Stomach (tissue), 8 donors: ENCODE measurements at regions not wholly inside any gene's neighbourhood (a gene's known extent, or its start where the extent isn't known, plus 50 kb on each side); places are given as distances from the start of the nearest gene placed in this dataset.

Experiments
- DNase-seq, 2 donors: peaks; one replicate each; pipeline versions ENCODE4 v3.0.0 to v3.0.0-alpha.2; 2013 to 2019
- H3K27ac ChIP-seq, 5 donors: fragments of 200-600 bp in 4 of 5; sonication (generic) in 4 of 5; one replicate each; pipeline ENCODE4 v1.5.1; 2013 to 2019; ENCODE audit warnings: mild to moderate bottlenecking in 1 of 5, moderate library complexity in 1 of 5
- H3K27me3 ChIP-seq, 3 donors: fragments of 200-600 bp; sonication (generic); one replicate each; pipeline ENCODE4 v1.5.1; 2017 to 2019; ENCODE audit warnings: mixed run types in 1 of 3
- H3K36me3 ChIP-seq, 4 donors: fragments of 200-600 bp; sonication (generic); 1 replicate in 3 of 4; 2 replicates in 1 of 4; pipeline ENCODE4 v1.5.1; 2016 to 2019
- H3K4me1 ChIP-seq, 4 donors: fragments of 200-600 bp; sonication (generic); one replicate each; pipeline ENCODE4 v1.5.1; 2016 to 2019
- H3K4me3 ChIP-seq, 4 donors: fragments of 200-600 bp; sonication (generic) in 3 of 4; one replicate each; pipeline ENCODE4 v1.5.1; 2016 to 2019; ENCODE audit warnings: mild to moderate bottlenecking in 1 of 4
- H3K9me3 ChIP-seq, 4 donors: fragments of 200-600 bp; sonication (generic); one replicate each; pipeline ENCODE4 v1.5.1; 2016 to 2019
- EP300 ChIP-seq: sonication (generic); formaldehyde crosslinking; IDR thresholded peaks from one replicate; pipeline ENCODE4 v1.6.1; 2017; ENCODE audit warnings: antibody characterized with exemption
- POLR2A ChIP-seq, 4 donors: fragments of 450-650 bp; IDR thresholded peaks; one replicate each; pipeline ENCODE4 v1.6.1; 2016; ENCODE audit warnings: antibody characterized with exemption in 4 of 4, control low read depth in 2 of 4, mild to moderate bottlenecking in 1 of 4, moderate library complexity in 1 of 4
- POLR2AphosphoS5 ChIP-seq, 3 donors: sonication (generic); formaldehyde crosslinking; IDR thresholded peaks; one replicate each; pipeline ENCODE4 v1.6.1; 2016; ENCODE audit warnings: antibody characterized with exemption in 3 of 3
- whole genome bisulfite sequencing, 5 donors: extraction: QIAGEN DNeasy Blood & Tissue Kit in 3 of 5; methylation state at CpG; one replicate each; pipeline versions ENCODE4 v1.1.5 to v1.1.7; 2013 to 2018; 5-methylcytosine and 5-hydroxymethylcytosine counted together
- intact Hi-C: fragments of 100-400 bp; cut with DNase I; formaldehyde crosslinking; loops from one replicate; pipeline ENCODE4 v1.15.1; 2023; ENCODE audit warnings: low total_unique reads
- TF ChIP-seq, protein P1 (sequence below), 7 experiments: fragments of 450-650 bp in 4 of 7; fragments of 200-600 bp in 3 of 7; sonication (generic) in 3 of 7; IDR thresholded peaks; one replicate each; pipeline ENCODE4 v1.5.1; 2016 to 2019; ENCODE audit warnings: antibody characterized with exemption in 7 of 7, control low read depth in 2 of 7, mild to moderate bottlenecking in 1 of 7
- donor health status: healthy with polysubstance abuse.
- donor health status: Bipolar disorder and iron deficiency.
- donor health status: healthy.

DNA sequence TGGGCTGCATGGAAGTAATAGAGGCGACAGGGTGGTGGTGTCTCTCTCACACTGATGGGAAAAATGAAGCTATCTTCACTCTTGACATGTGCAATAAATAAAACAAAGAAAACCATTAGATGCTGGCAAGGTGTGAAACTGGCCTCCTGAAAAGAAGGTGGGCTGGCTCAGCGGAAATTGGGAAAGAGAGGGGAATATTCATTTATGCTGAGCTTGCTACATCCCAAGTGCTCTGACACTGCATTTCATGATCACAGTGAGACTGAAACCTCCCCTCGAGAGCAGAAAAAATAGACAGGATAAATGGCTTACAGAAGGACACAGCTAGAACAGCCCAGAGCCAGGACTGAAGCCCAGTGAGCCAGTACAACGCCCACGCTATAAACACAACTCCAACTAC is 112.1 kb upstream of the SMLR1 start:
- H3K27me3 ChIP-seq: no peaks in the 10 kb centered on the region
- 67 to 83% (median 78%) methylated on average over 5 of the region's 5 CpGs for WGBS, 5 donors
- H3K27ac ChIP-seq: no peak overlapping the region
- no peaks in the 10 kb centered on the region for H3K36me3 ChIP-seq
- no peak for DNase-seq
- H3K4me3 ChIP-seq: no peak overlapping the region
- TF ChIP-seq EP300 (no peak), POLR2A (IDR thresholded peaks at IDR 0.05) (no peak), POLR2AphosphoS5 (IDR thresholded peaks at IDR 0.05) (no peak)
- TF ChIP-seq, protein P1, sequence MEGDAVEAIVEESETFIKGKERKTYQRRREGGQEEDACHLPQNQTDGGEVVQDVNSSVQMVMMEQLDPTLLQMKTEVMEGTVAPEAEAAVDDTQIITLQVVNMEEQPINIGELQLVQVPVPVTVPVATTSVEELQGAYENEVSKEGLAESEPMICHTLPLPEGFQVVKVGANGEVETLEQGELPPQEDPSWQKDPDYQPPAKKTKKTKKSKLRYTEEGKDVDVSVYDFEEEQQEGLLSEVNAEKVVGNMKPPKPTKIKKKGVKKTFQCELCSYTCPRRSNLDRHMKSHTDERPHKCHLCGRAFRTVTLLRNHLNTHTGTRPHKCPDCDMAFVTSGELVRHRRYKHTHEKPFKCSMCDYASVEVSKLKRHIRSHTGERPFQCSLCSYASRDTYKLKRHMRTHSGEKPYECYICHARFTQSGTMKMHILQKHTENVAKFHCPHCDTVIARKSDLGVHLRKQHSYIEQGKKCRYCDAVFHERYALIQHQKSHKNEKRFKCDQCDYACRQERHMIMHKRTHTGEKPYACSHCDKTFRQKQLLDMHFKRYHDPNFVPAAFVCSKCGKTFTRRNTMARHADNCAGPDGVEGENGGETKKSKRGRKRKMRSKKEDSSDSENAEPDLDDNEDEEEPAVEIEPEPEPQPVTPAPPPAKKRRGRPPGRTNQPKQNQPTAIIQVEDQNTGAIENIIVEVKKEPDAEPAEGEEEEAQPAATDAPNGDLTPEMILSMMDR (IDR thresholded peaks at IDR 0.05): no peak
- H3K4me1 ChIP-seq: peaks cover 0 to 18% (median 0%) of the 10 kb centered on the region in 4 donors
- H3K9me3 ChIP-seq: no peaks in the 10 kb centered on the region
- intact Hi-C loops: no loop called here

DNA sequence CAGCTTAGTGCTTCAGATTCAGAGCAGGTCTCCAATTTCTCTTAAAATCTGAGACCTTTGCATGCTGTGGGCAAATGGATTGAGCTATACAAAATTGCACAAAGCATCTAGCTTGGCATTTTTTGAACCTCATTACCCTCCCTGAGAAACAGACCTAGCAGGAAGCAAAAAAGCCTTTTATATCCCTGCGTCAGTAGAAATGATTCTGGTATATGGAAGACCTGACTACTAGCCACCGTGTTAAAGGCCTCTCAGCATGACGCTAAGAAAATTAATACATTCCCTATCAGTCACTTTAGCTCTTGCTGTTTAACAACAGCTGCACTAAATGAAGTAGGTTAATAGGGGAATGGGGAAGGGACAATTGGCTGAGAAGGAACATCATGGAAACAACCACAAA is 110.7 kb upstream of the SMLR1 start:
- intact Hi-C loops: no loop called here
- 80 to 92% (median 87%) methylated on average over 3 of the region's 3 CpGs for WGBS, 5 donors
- H3K4me1 ChIP-seq: peaks cover 0 to 22% (median 0%) of the 10 kb centered on the region in 4 donors
- no peaks in the 10 kb centered on the region for H3K27me3 ChIP-seq
- TF ChIP-seq POLR2A (IDR thresholded peaks at IDR 0.05) (no peak), POLR2AphosphoS5 (IDR thresholded peaks at IDR 0.05) (no peak), EP300 (no peak)
- TF ChIP-seq, protein P1 (IDR thresholded peaks at IDR 0.05): no peak
- no peak for DNase-seq
- H3K36me3 ChIP-seq: no peaks in the 10 kb centered on the region
- no peak overlapping the region for H3K4me3 ChIP-seq
- H3K27ac ChIP-seq: no peak overlapping the region
- H3K9me3 ChIP-seq: no peaks in the 10 kb centered on the region

DNA sequence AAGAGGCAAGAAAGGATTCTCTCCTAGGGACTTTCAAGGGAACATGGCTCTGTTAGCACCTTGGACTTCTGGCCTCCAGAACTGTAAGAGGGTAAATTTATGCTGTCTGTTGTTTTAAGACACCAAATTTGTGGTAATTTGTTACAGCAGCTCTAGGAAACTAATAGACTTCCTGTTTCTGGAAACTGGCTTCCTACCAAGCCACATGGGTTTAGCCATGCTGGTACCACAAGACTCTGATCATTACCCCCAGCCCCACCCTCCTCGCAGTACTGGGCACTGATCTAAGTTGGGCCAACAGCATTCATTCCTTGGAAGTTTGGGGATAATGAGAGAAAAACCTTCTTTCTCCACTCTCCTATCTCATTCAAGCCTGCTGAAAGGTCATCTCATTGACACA is 109.5 kb upstream of the SMLR1 start:
- Histone ChIP-seq H3K4me3 (no peak overlapping the region), H3K27ac (no peak overlapping the region), H3K4me1 (peaks cover 0 to 22% (median 0%) of the 10 kb centered on the region in 4 donors), H3K27me3 (no peaks in the 10 kb centered on the region), H3K36me3 (no peaks in the 10 kb centered on the region), H3K9me3 (no peaks in the 10 kb centered on the region)
- 69 to 85% (median 83%) methylated on average over 1 of the region's 1 CpG for WGBS, 5 donors
- intact Hi-C loops: no loop called here
- TF ChIP-seq, protein P1 (IDR thresholded peaks at IDR 0.05): no peak
- TF ChIP-seq POLR2A (IDR thresholded peaks at IDR 0.05): no peak
- no peak for TF ChIP-seq POLR2AphosphoS5 (IDR thresholded peaks at IDR 0.05)
- TF ChIP-seq EP300: no peak
- DNase-seq: no peak

DNA sequence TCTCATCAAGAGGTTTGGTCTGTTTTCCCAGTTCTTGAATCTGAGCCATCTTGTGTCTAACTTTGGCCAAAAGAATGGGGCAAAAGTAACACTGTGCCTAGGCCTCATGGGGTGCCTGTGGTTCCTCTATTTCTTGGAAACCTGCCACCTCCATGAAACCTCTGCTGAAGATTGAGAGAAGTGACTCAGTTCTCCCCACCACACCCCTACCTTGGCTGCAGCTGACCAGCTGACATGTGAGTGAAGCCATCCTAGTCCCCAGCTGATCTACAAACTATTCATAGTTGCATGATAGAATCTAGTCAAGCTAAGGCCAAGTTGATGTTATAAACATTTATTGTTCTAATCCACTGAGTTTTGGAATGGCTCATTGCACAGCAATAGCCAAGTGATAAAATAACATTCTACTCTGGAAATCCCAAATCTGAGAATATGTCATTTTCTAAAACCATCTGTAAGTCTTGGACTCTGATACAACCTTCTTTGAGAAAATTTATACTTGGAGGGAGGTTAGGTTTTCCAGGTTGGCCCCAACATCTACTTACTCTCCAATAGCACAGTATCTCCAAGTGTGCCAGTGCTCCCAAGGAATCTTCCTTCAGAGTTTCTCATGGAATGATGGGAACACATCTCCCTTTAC is 107.0 kb upstream of the SMLR1 start:
- intact Hi-C loops: no loop called here
- Histone ChIP-seq H3K9me3 (no peaks in the 10 kb centered on the region), H3K4me3 (no peak overlapping the region)

More for the DNA sequence above, 107.0 kb upstream of the SMLR1 start:
- no peak for TF ChIP-seq POLR2A (IDR thresholded peaks at IDR 0.05)
- no peak for TF ChIP-seq EP300
- TF ChIP-seq, protein P1 (IDR thresholded peaks at IDR 0.05): no peak
- TF ChIP-seq POLR2AphosphoS5 (IDR thresholded peaks at IDR 0.05): no peak
- Histone ChIP-seq H3K4me1 (peaks cover 0 to 11% (median 0%) of the 10 kb centered on the region in 4 donors), H3K27me3 (no peaks in the 10 kb centered on the region), H3K27ac (no peak overlapping the region), H3K36me3 (no peaks in the 10 kb centered on the region)
- DNase-seq: no peak
